H1 (cell line): ENCODE measurements at regions not wholly inside any gene's neighbourhood (a gene's known extent, or its start where the extent isn't known, plus 50 kb on each side); places are given as distances from the start of the nearest gene placed in this dataset.

Experiments used
- CTCF ChIA-PET: fragments of 300-600 bp; sonication (Branson Sonifier 250); formaldehyde crosslinking; loops from one replicate; lab custom pipeline; 2021; ENCODE audit not compliant: partially characterized antibody; lab: Charles Lee
- POLR2A ChIA-PET: fragments of 300-600 bp; sonication (Branson Sonifier 250); formaldehyde crosslinking; loops from one replicate; lab custom pipeline; 2021; ENCODE audit warnings: inconsistent platforms; ENCODE audit not compliant: partially characterized antibody; lab: Charles Lee
- DNase-seq, 2 experiments: peaks; one replicate each; pipeline versions ENCODE4 v3.0.0 to v3.0.0-alpha.2; 2010 to 2022; ENCODE audit warnings: low spot score in 2 of 2, low read depth in 1 of 2, mixed read lengths in 1 of 2
- FAIRE-seq: peaks from 2 replicates; lab custom pipeline; 2011; peaks lifted over from hg19 to GRCh38; lab: Jason Lieb, UNC
- H2AFZ ChIP-seq: 2 replicates; pipeline ENCODE4 v1.8.1; 2012; ENCODE audit warnings: low read length, inconsistent platforms
- H2AK5ac ChIP-seq: 2 replicates; pipeline ENCODE4 v1.6.1; 2013; ENCODE audit warnings: low read depth, low read length
- H2BK120ac ChIP-seq: replicated peaks from 2 replicates; pipeline ENCODE3; 2013; ENCODE audit warnings: low read depth, low read length, inconsistent platforms
- H2BK12ac ChIP-seq: 2 replicates; pipeline ENCODE4 v1.6.1; 2013; ENCODE audit warnings: low read depth, low read length
- H2BK15ac ChIP-seq: 2 replicates; pipeline ENCODE4 v1.6.1; 2013; ENCODE audit warnings: low read length
- H2BK20ac ChIP-seq: 2 replicates; pipeline ENCODE4 v1.6.1; 2013; ENCODE audit warnings: low read length
- H2BK5ac ChIP-seq: 2 replicates; pipeline ENCODE4 v1.6.1; 2013; ENCODE audit warnings: low read depth, low read length
- H3K14ac ChIP-seq: 2 replicates; pipeline ENCODE4 v1.6.1; 2013; ENCODE audit warnings: inconsistent platforms; ENCODE audit not compliant: insufficient read length
- H3K18ac ChIP-seq: 2 replicates; pipeline ENCODE4 v1.6.1; 2013; ENCODE audit warnings: low read length; ENCODE audit errors: extremely low read depth
- H3K23ac ChIP-seq: 2 replicates; pipeline ENCODE4 v1.6.1; 2013; ENCODE audit warnings: inconsistent platforms; ENCODE audit not compliant: insufficient read length
- H3K23me2 ChIP-seq: 2 replicates; pipeline ENCODE4 v1.6.1; 2013; ENCODE audit warnings: low read depth, low read length
- H3K27ac ChIP-seq: 2 replicates; pipeline ENCODE4 v1.6.1; 2011; ENCODE audit warnings: low read depth, low read length, inconsistent platforms
- H3K27me3 ChIP-seq, 4 experiments: replicated peaks in 1 of 4; 1 replicate in 1 of 4; 2 replicates in 3 of 4; pipeline versions ENCODE4 v1.6.1 to v1.8.1; 2011 to 2013; ENCODE audit warnings: low read length in 3 of 4, mild to moderate bottlenecking in 3 of 4, inconsistent platforms in 2 of 4, mixed read lengths in 2 of 4, moderate library complexity in 1 of 4; ENCODE audit not compliant: control insufficient read depth in 3 of 4, insufficient read depth in 3 of 4; ENCODE audit errors: extremely low read depth in 1 of 4
- H3K36me3 ChIP-seq, 4 experiments: 2 replicates each; pipeline versions ENCODE4 v1.6.1 to v1.8.1; 2011 to 2013; ENCODE audit warnings: mild to moderate bottlenecking in 4 of 4, low read length in 3 of 4, moderate library complexity in 2 of 4, control low read depth in 1 of 4, inconsistent platforms in 1 of 4; ENCODE audit not compliant: insufficient read depth in 4 of 4, control insufficient read depth in 2 of 4
- H3K4ac ChIP-seq: replicated peaks from 2 replicates; pipeline ENCODE3; 2013; ENCODE audit warnings: low read length, low read depth, mixed read lengths, inconsistent platforms; ENCODE audit not compliant: insufficient read length
- H3K4me1 ChIP-seq, 4 experiments: replicated peaks in 1 of 4; 1 replicate in 1 of 4; 2 replicates in 3 of 4; pipeline versions ENCODE4 v1.6.1 to v1.8.1; 2011 to 2013; ENCODE audit warnings: low read length in 3 of 4, inconsistent platforms in 2 of 4, mixed read lengths in 1 of 4; ENCODE audit not compliant: insufficient read depth in 4 of 4, control insufficient read depth in 3 of 4
- H3K4me2 ChIP-seq, 2 experiments: 2 replicates each; pipeline versions ENCODE4 v1.6.1 to v1.8.1; 2011 to 2013; ENCODE audit warnings: low read depth in 2 of 2, low read length in 2 of 2, control low read depth in 1 of 2, inconsistent platforms in 1 of 2, mild to moderate bottlenecking in 1 of 2; ENCODE audit not compliant: insufficient read depth in 1 of 2
- H3K4me3 ChIP-seq, 4 experiments: fragments of 200-600, 300-600 bp in 1 of 4; sonication (generic), shearing (Covaris generic), sonication (Bioruptor Twin) in 1 of 4; 2 replicates each; pipeline versions ENCODE4 v1.5.1 to v1.8.1; 2011 to 2016; ENCODE audit warnings: low read length in 4 of 4, low read depth in 3 of 4, control low read depth in 2 of 4, inconsistent platforms in 2 of 4, mild to moderate bottlenecking in 2 of 4, mixed read lengths in 1 of 4, moderate library complexity in 1 of 4; ENCODE audit not compliant: insufficient read depth in 2 of 4; ENCODE audit errors: extremely low read depth in 1 of 4
- H3K56ac ChIP-seq: replicated peaks from 2 replicates; pipeline ENCODE3; 2013; ENCODE audit warnings: low read depth, mild to moderate bottlenecking, mixed read lengths, low read length, inconsistent platforms; ENCODE audit not compliant: insufficient read length
- H3K79me1 ChIP-seq: 2 replicates; pipeline ENCODE4 v1.6.1; 2013; ENCODE audit warnings: low read depth, low read length, control low read depth
- H3K79me2 ChIP-seq, 2 experiments: 2 replicates each; pipeline versions ENCODE4 v1.6.1 to v1.8.1; 2012 to 2013; ENCODE audit warnings: low read length in 2 of 2, mild to moderate bottlenecking in 2 of 2, inconsistent platforms in 1 of 2; ENCODE audit not compliant: insufficient read depth in 2 of 2, control insufficient read depth in 1 of 2
- H3K9ac ChIP-seq, 4 experiments: replicated peaks in 1 of 4; 1 replicate in 1 of 4; 2 replicates in 3 of 4; pipeline versions ENCODE4 v1.6.1 to v1.8.1; 2011 to 2013; ENCODE audit warnings: low read depth in 3 of 4, low read length in 3 of 4, control low read depth in 2 of 4, mild to moderate bottlenecking in 2 of 4, moderate library complexity in 2 of 4, inconsistent platforms in 1 of 4; ENCODE audit errors: extremely low read depth in 1 of 4
- H3K9me3 ChIP-seq, 2 experiments: 2 replicates each; pipeline versions ENCODE4 v1.6.1 to v1.8.1; 2012 to 2013; ENCODE audit warnings: mild to moderate bottlenecking in 2 of 2, moderate library complexity in 2 of 2, control low read depth in 1 of 2, inconsistent platforms in 1 of 2, low read depth in 1 of 2, low read length in 1 of 2, mixed read lengths in 1 of 2; ENCODE audit not compliant: insufficient read depth in 2 of 2
- H4K20me1 ChIP-seq, 2 experiments: replicated peaks in 1 of 2; 2 replicates each; pipeline versions ENCODE3 to v1.8.1; 2011 to 2013; ENCODE audit warnings: inconsistent platforms in 2 of 2, low read length in 2 of 2, mild to moderate bottlenecking in 1 of 2; ENCODE audit not compliant: insufficient read depth in 2 of 2, control insufficient read depth in 1 of 2
- H4K5ac ChIP-seq: 2 replicates; pipeline ENCODE4 v1.6.1; 2013; ENCODE audit warnings: low read length, low read depth, mixed read lengths, inconsistent platforms; ENCODE audit not compliant: insufficient read length
- H4K8ac ChIP-seq: 2 replicates; pipeline ENCODE4 v1.8.0; 2013; ENCODE audit warnings: mild to moderate bottlenecking, moderate library complexity, low read length, inconsistent platforms; ENCODE audit not compliant: insufficient read depth; ENCODE audit errors: extremely low read depth
- H4K91ac ChIP-seq: replicated peaks from 2 replicates; pipeline ENCODE3; 2013; ENCODE audit warnings: low read length, mixed read lengths, inconsistent platforms; ENCODE audit not compliant: insufficient read length
- CBX8 ChIP-seq: fragments of 300-800, 300-1000 bp; sonication (generic); IDR thresholded peaks from 2 replicates; pipeline ENCODE4 v1.7.1; 2016; ENCODE audit warnings: low read depth, low read length, borderline replicate concordance
- CEBPB ChIP-seq: IDR thresholded peaks from 2 replicates; pipeline ENCODE4 v1.6.1; 2012; ENCODE audit warnings: low read depth, low read length
- CHD1 ChIP-seq: IDR thresholded peaks from 2 replicates; pipeline ENCODE4 v1.6.1; 2012; ENCODE audit warnings: low read depth, low read length, improper control_type of control experiment
- CREB1 ChIP-seq: IDR thresholded peaks from 2 replicates; pipeline ENCODE4 v1.6.1; 2012; ENCODE audit warnings: inconsistent platforms
- JUN ChIP-seq: IDR thresholded peaks from 2 replicates; pipeline ENCODE4 v1.6.1; 2011; ENCODE audit warnings: low read depth, mild to moderate bottlenecking, improper control_type of control experiment, low read length
- PHF8 ChIP-seq: fragments of 200-600 bp; sonication (generic); conservative IDR thresholded peaks from 2 replicates; pipeline ENCODE4 v1.7.1; 2012; ENCODE audit warnings: low read depth, mild to moderate bottlenecking, inconsistent platforms, low read length, moderate library complexity
- POLR2A ChIP-seq, 2 experiments: IDR thresholded peaks; 1 replicate in 1 of 2; 2 replicates in 1 of 2; pipeline ENCODE4 v1.6.1; 2011; ENCODE audit warnings: low read depth in 2 of 2, low read length in 2 of 2, mild to moderate bottlenecking in 2 of 2; ENCODE audit errors: control extremely low read depth in 1 of 2
- RFX5 ChIP-seq: IDR thresholded peaks from 2 replicates; pipeline ENCODE4 v1.6.1; 2011; ENCODE audit warnings: low read depth, low read length, improper control_type of control experiment, borderline replicate concordance
- SAP30 ChIP-seq: fragments of 300-600 bp; sonication (generic); IDR thresholded peaks from 2 replicates; pipeline ENCODE4 v1.7.1; 2012; ENCODE audit warnings: low read length, moderate library complexity, mild to moderate bottlenecking, inconsistent platforms; ENCODE audit not compliant: insufficient read depth, insufficient replicate concordance
- SIRT6 ChIP-seq: IDR thresholded peaks from one replicate; pipeline ENCODE4 v1.7.1; 2012; ENCODE audit warnings: low read length, inconsistent platforms
- SRF ChIP-seq: IDR thresholded peaks from 2 replicates; pipeline ENCODE4 v1.6.1; 2011; ENCODE audit warnings: mild to moderate bottlenecking, low read depth, low read length, moderate library complexity
- WGBS, 2 experiments: shearing (Covaris generic) in 1 of 2; methylation state at CpG; one replicate each; pipeline versions ENCODE4 v1.1.6 to v1.1.7; 2013 to 2015; ENCODE audit warnings: low lambda C conversion rate in 2 of 2, mixed read lengths in 2 of 2, inconsistent platforms in 1 of 2, low coverage in 1 of 2, missing lambda C conversion rate in 1 of 2; ENCODE audit not compliant: insufficient replicate concordance in 2 of 2, insufficient coverage in 1 of 2, insufficient read length in 1 of 2; ENCODE audit errors: extremely low coverage in 1 of 2, missing lambda C conversion rate in 1 of 2; 5-methylcytosine and 5-hydroxymethylcytosine counted together
- TF ChIP-seq, protein P1 (sequence below): IDR thresholded peaks from 2 replicates; pipeline ENCODE4 v1.6.1; 2012; ENCODE audit warnings: low read length, inconsistent platforms

DNA sequence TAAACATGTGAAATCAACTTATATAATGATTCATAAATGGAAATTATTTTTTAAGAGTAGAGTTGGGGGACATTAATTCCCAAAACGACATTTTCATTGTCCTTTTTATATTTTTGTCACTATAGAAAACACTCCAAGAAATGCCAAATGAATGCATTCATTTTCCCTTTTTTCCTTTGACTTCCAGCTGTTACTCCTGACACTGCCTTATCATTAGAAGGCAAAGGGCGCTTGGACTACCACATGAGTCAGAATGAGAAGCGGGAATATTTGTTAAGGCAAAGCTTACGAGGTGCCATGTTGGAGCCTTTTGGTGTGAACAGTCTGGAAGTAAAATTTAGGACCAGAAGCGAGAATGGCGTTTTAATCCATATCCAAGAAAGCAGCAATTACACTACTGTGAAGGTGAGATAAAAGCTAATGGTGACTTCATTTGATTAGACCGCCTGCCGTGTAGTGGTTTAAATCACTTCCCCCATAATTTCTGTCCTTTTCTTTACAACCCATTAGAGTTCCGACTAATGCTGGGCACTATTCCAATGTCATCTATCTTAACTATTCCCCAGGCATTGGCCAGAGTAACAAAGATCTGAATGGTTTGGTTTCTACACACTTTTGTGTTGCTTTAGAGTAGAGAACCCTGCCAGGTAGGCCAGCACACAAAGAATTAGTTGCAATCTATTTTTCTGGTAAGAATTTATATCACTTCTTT lies 166.7 kb downstream of the FAT4 start:
- H3K4me2 ChIP-seq: no peak overlapping the region
- TF ChIP-seq RFX5: no peak
- TF ChIP-seq POLR2A (IDR thresholded peaks at IDR 0.05; ENCODE audit: control extremely low read depth in 1 of 2, low read depth in 2 of 2, low read length in 2 of 2): no peak
- no peak for TF ChIP-seq CBX8
- TF ChIP-seq SAP30: no peak
- TF ChIP-seq CREB1: no peak
- no peak for TF ChIP-seq PHF8
- TF ChIP-seq SRF: no peak
- TF ChIP-seq JUN: no peak
- no peak for TF ChIP-seq CEBPB
- no peak for TF ChIP-seq CHD1
- TF ChIP-seq, protein P1, sequence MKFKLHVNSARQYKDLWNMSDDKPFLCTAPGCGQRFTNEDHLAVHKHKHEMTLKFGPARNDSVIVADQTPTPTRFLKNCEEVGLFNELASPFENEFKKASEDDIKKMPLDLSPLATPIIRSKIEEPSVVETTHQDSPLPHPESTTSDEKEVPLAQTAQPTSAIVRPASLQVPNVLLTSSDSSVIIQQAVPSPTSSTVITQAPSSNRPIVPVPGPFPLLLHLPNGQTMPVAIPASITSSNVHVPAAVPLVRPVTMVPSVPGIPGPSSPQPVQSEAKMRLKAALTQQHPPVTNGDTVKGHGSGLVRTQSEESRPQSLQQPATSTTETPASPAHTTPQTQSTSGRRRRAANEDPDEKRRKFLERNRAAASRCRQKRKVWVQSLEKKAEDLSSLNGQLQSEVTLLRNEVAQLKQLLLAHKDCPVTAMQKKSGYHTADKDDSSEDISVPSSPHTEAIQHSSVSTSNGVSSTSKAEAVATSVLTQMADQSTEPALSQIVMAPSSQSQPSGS: no peak
- no peak for TF ChIP-seq SIRT6
- H4K20me1 ChIP-seq: no peaks in the 10 kb centered on the region
- H2BK120ac ChIP-seq: no peak overlapping the region
- H3K18ac ChIP-seq: no peak overlapping the region
- no peak overlapping the region for H2AK5ac ChIP-seq
- H3K4me3 ChIP-seq: no peak overlapping the region
- no peak overlapping the region for H3K27ac ChIP-seq
- no peaks in the 10 kb centered on the region for H3K9me3 ChIP-seq
- FAIRE-seq (no peak), DNase-seq (no peak)
- no peaks in the 10 kb centered on the region for H3K36me3 ChIP-seq
- no peak overlapping the region for H4K5ac ChIP-seq
- H3K79me2 ChIP-seq: no peaks in the 10 kb centered on the region
- H3K23ac ChIP-seq: no peak overlapping the region
- no peaks in the 10 kb centered on the region for H3K27me3 ChIP-seq
- CTCF ChIA-PET: no interaction called here
- H3K4me1 ChIP-seq: no peaks in the 10 kb centered on the region
- no peak overlapping the region for H2BK20ac ChIP-seq
- H3K79me1 ChIP-seq: no peaks in the 10 kb centered on the region
- POLR2A ChIA-PET: interaction anchor here (0.7 kb wide), 1 partner anchor 74 kb away, joined by 3 read pairs; no protein-coding TSS in a partner anchor
- no peak overlapping the region for H3K9ac ChIP-seq
- H2BK5ac ChIP-seq: no peak overlapping the region
- H4K8ac ChIP-seq: no peak overlapping the region
- 84% methylated on average over 9 of the region's 9 CpGs; no CpG with 5 or more reads in 1 of the 2 experiments for WGBS, 2 experiments
- H2BK12ac ChIP-seq: no peak overlapping the region
- H4K91ac ChIP-seq: no peak overlapping the region
- no peak overlapping the region for H2AFZ ChIP-seq
- no peak overlapping the region for H2BK15ac ChIP-seq
- H3K56ac ChIP-seq: no peak overlapping the region
- no peaks in the 10 kb centered on the region; the same call in 1 of the 2 replicates for H3K23me2 ChIP-seq
- no peak overlapping the region for H3K4ac ChIP-seq
- H3K14ac ChIP-seq: no peak overlapping the region
